SHP77 treated with DMSO at 0.1 percent for 48 hours (cell line): ENCODE measurements at regions not wholly inside any gene's neighbourhood (a gene's known extent, or its start where the extent isn't known, plus 50 kb on each side); places are given as distances from the start of the nearest gene placed in this dataset.

Experiments
- DNase-seq: peaks from one replicate; lab custom pipeline; 2025; lab: John Stamatoyannopoulos, UW

DNA sequence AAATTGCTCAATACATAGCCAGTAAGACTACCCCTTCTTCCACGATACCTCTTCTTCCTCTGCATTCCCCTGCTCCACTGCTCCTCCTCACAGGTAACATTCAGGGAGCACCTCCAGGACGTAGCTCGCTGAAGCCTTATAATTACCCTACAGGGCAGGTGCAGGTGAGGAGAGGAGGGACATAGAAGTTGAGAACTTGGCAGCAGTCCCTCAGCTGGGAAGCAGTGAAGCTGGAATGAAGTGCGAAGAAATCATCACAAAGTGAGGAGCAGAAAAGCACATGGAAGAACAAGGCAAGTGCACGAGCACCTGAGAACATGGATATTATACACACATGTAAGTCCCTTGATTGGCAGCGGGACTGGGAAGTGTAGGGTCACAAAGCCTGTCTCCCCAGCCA is 118.2 kb downstream of the HSD17B3 start:
- no peak for DNase-seq

GRCh38 chr9:96178153-96178552 is 123.8 kb downstream of the HSD17B3 start:
- DNase-seq: no peak

GRCh38 chr9:96177719-96178028 is 124.3 kb downstream of the HSD17B3 start:
- DNase-seq: no peak

GRCh38 chr9:96177005-96177718 is 124.8 kb downstream of the HSD17B3 start:
- no peak for DNase-seq

- no peak for DNase-seq
Measured at GRCh38 chr9:96175796-96176195, 126.2 kb downstream of the HSD17B3 start.

GRCh38 chr9:96175001-96175400 is 127.0 kb downstream of the HSD17B3 start:
- no peak for DNase-seq

- no peak for DNase-seq
Measured at GRCh38 chr9:96174371-96174770, 127.6 kb downstream of the HSD17B3 start.

- no peak for DNase-seq
Measured at GRCh38 chr9:96173640-96174039, 128.3 kb downstream of the HSD17B3 start.

DNA sequence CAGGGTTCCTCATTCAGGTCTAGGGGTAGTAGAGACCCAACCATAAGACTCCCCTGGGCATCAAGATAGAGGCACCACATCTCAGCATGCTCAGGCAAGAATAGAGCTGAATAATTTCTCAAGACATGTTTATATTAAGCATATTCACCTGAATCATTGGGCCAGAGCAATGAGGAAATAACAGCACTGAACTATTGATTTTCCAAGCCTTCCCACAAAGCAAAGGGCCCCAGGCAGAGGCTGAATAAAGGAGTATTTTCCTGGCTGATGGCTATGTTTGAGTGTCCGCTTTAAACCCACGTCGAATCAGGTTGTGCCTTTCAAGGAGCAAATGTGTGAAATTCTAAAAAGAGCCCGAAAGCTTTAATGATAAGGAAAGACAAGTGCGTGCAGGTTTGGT is 129.2 kb downstream of the HSD17B3 start:
- DNase-seq: no peak

DNA sequence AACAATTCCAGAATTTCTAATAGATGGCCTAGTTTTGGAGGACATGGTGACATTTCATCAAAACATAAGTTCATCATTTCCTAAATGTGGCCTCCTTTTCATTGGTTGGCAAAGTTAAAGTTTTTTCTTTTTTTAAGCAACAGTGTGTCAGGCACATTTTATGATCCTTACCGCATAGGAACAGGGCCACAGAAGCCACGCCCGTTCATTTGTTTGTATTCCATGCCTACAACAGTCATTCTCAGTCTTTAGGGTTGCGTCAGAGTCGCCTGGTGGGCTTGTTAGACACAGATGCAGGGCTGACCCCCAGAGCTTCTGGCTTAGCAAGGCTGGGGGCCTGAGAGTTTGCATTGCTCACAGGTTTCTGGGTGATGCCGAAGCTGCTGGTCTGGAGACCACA is 130.2 kb downstream of the HSD17B3 start:
- DNase-seq: no peak

DNA sequence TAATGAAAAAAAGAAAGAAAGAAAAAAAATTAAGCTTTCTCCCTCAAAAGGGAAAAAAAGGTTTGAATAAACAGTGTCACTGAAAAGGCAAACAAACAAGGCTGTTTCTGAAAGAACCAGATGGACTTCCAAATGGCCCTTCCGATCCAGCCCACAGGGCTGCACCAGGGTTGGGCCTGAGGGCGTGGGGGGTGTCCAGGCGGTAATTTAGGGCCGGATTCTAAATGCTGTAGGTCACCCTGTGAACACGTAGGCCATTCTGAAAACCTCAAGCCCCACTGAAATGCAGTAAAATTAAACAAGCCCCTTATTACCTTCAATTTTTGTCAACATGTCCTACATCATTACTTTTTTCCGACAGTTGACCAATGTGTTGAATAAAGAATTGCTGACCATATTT is 132.1 kb downstream of the HSD17B3 start:
- DNase-seq: no peak

- no peak for DNase-seq
Measured at GRCh38 chr9:96169484-96169883, 132.5 kb downstream of the HSD17B3 start.

- no peak for DNase-seq
Measured at GRCh38 chr9:96168882-96169281, 133.1 kb downstream of the HSD17B3 start.

- DNase-seq: no peak
Measured at GRCh38 chr9:96167011-96167410, 135.0 kb downstream of the HSD17B3 start.

DNA sequence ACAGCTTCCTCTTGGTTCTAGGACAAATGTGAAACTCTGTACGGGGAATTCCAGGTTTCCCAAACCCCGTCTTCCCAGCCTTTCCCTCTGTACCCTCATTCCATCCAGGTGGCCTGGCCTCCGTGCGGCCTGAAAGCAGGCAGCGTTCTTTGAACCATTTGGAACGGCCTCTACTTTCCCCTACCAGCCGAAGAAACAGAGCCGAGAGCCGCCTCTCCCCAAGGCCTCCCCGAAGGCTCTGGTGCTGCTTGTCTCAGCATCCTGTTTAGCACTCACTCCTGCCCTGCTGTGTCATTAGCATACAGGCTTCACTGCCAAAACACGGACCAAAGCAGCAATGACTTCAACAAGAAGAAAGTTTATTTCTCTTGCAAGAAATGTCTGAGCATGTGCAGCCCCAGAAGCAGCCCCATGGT is 137.7 kb downstream of the HSD17B3 start:
- DNase-seq: no peak

- no peak for DNase-seq
Measured at GRCh38 chr9:96163712-96164111, 138.3 kb downstream of the HSD17B3 start.

GRCh38 chr9:96163161-96163560 is 138.8 kb downstream of the HSD17B3 start:
- no peak for DNase-seq

GRCh38 chr9:96161819-96162218 is 140.2 kb downstream of the HSD17B3 start:
- no peak for DNase-seq

DNA sequence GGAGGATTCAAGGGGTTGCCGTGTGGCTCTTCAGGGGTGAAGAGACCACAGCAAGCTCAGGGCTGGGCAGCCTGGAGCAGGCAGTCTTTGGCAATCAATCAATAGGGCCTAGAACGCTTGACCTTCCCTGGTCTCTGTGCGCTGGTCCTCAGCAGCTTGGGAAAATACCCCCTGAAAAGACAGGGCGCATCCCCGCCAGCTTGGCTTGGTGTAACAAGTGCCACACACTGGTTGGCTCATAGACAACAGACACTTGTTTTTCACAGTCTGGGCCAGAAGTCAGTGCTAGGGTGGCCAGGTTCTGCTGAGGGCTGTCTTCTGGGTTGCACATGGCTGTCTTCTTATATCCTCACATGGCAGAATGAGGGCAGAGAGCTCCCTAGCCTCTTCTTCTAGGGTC is 141.1 kb downstream of the HSD17B3 start:
- no peak for DNase-seq

GRCh38 chr9:96160168-96160567 is 141.8 kb downstream of the HSD17B3 start:
- no peak for DNase-seq

DNA sequence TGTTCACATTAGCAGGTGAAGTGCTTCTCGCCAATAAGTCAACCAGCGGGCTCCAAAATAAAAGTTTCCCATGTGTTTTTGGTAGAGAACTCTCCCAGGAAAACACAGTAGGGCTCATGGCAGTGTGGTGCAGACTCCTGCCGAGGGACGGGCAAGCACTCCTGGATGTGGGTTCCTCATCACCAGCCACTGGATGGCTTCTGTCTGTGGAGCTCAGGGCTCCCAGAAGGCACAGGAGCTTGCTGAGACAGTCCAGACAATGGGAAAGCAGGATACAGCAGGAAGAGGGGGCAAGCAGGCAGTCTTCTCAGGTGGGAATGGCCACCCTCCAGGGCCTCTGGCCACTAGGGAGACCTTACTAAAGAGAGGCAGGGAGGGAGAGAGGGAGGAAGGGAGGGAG is 142.4 kb downstream of the HSD17B3 start:
- no peak for DNase-seq

GRCh38 chr9:96158909-96159575 is 142.9 kb downstream of the HSD17B3 start:
- no peak for DNase-seq

DNA sequence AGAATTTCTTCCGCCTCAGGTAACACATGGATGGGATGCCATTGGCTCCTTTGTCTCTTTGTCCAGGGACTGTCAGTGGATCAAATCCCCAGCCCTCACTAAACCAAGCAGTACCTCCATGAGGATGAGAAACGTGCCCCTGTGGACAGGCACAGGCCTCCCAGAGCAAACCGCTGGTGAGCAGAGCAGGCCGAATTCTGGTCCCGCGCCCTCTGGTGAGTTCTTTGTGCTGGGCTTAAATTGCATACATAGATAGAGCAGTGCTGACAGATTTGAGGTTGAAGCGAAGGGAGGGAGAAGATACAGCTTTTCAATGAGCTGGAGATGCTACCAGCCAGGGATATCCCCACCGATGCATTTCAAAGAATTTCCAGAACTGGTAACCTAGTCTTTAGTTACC is 143.8 kb downstream of the HSD17B3 start:
- no peak for DNase-seq

- DNase-seq: no peak
Measured at GRCh38 chr9:96157675-96158074, 144.3 kb downstream of the HSD17B3 start.
